K562 (cell line): ENCODE measurements at regions not wholly inside any gene's neighbourhood (a gene's known extent, or its start where the extent isn't known, plus 50 kb on each side); places are given as distances from the start of the nearest gene placed in this dataset.

Experiments used
- CBFB ChIP-seq: sonication (generic); formaldehyde crosslinking; IDR thresholded peaks from 2 replicates; pipeline ENCODE4 v1.4.0; 2020; ENCODE audit warnings: mild to moderate bottlenecking, missing genetic modification reagents
- CREB1 ChIP-seq, 2 experiments: sonication (generic) in 1 of 2; formaldehyde crosslinking in 1 of 2; IDR thresholded peaks; 2 replicates each; pipeline versions ENCODE4 v1.6.1 to v1.8.0; 2012 to 2022; ENCODE audit warnings: inconsistent platforms in 1 of 2, mild to moderate bottlenecking in 1 of 2, missing genetic modification reagents in 1 of 2, moderate library complexity in 1 of 2
- CTBP1 ChIP-seq: fragments of 450-650 bp; IDR thresholded peaks from 2 replicates; pipeline ENCODE4 v1.6.1; 2016; ENCODE audit warnings: borderline replicate concordance
- GTF2B ChIP-seq: IDR thresholded peaks from 2 replicates; pipeline ENCODE4 v1.6.1; 2011; ENCODE audit not compliant: insufficient read length; ENCODE audit errors: extremely low read depth
- HIVEP1 ChIP-seq: fragments of 250-450 bp; sonication (Bioruptor Pico); IDR thresholded peaks from 2 replicates; pipeline ENCODE4 v1.4.0; 2020; ENCODE audit warnings: mild to moderate bottlenecking
- MAFK ChIP-seq: IDR thresholded peaks from 2 replicates; pipeline ENCODE4 v1.6.1; 2011; ENCODE audit warnings: low read length, improper control_type of control experiment
- SMAD4 ChIP-seq: fragments of 250-450 bp; sonication (Bioruptor Pico); conservative IDR thresholded peaks from 2 replicates; pipeline ENCODE4 v1.8.0; 2021; ENCODE audit warnings: inconsistent platforms, mild to moderate bottlenecking, moderate library complexity
- TCF3 ChIP-seq: sonication (generic); formaldehyde crosslinking; IDR thresholded peaks from 2 replicates; pipeline ENCODE4 v1.4.0; 2020; ENCODE audit warnings: mild to moderate bottlenecking, missing genetic modification reagents
- ZFX ChIP-seq: sonication (generic); formaldehyde crosslinking; IDR thresholded peaks from 2 replicates; pipeline ENCODE4 v1.8.0; 2022; ENCODE audit warnings: mild to moderate bottlenecking, missing genetic modification reagents, moderate library complexity
- TF ChIP-seq, protein P1 (sequence below): sonication (generic); formaldehyde crosslinking; IDR thresholded peaks from 2 replicates; pipeline ENCODE4 v1.8.0; 2022; ENCODE audit warnings: mild to moderate bottlenecking, missing genetic modification reagents

- TF ChIP-seq ZFX (CRISPR knock-in tag), result no peak
- no peak for TF ChIP-seq HIVEP1 (CRISPR knock-in tag)
- TF ChIP-seq TCF3, result no peak
- no peak for TF ChIP-seq CREB1 (IDR thresholded peaks at IDR 0.05)
- no peak for TF ChIP-seq CREB1 (CRISPR knock-in tag; IDR thresholded peaks at IDR 0.05)
- no peak for TF ChIP-seq MAFK
- TF ChIP-seq CTBP1, result no peak
- TF ChIP-seq SMAD4, result no peak
- TF ChIP-seq, protein P1, sequence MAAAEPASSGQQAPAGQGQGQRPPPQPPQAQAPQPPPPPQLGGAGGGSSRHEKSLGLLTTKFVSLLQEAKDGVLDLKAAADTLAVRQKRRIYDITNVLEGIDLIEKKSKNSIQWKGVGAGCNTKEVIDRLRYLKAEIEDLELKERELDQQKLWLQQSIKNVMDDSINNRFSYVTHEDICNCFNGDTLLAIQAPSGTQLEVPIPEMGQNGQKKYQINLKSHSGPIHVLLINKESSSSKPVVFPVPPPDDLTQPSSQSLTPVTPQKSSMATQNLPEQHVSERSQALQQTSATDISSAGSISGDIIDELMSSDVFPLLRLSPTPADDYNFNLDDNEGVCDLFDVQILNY (CRISPR knock-in tag), result no peak
- TF ChIP-seq GTF2B, result no peak
- TF ChIP-seq CBFB (CRISPR knock-in tag), result no peak
Observed at GRCh38 chr15:87662575-87662974, 594.0 kb downstream of the NTRK3 start.
